Smooth muscle cell (in vitro differentiated cells): ENCODE measurements at regions not wholly inside any gene's neighbourhood (a gene's known extent, or its start where the extent isn't known, plus 50 kb on each side); places are given as distances from the start of the nearest gene placed in this dataset.

Experiments
- DNase-seq: peaks from one replicate; lab custom pipeline; 2025; ENCODE audit not compliant: unreplicated experiment; lab: John Stamatoyannopoulos, UW
- H2AFZ ChIP-seq: fragments of 200-600 bp; sonication (generic); 2 replicates; pipeline ENCODE4 v1.6.0; 2016; ENCODE audit warnings: antibody characterized with exemption, low read depth, mild to moderate bottlenecking
- H3F3A ChIP-seq: fragments of 200-600 bp; sonication (generic); 2 replicates; pipeline ENCODE4 v1.6.0; 2017; ENCODE audit warnings: antibody characterized with exemption, low read depth
- H3K27ac ChIP-seq: fragments of 200-600 bp; sonication (generic); 2 replicates; pipeline ENCODE4 v1.5.1; 2016; ENCODE audit warnings: low read depth, mild to moderate bottlenecking
- H3K27me3 ChIP-seq: fragments of 200-600 bp; sonication (generic); 2 replicates; pipeline ENCODE4 v1.6.1; 2016; ENCODE audit warnings: low read depth, mild to moderate bottlenecking
- H3K36me3 ChIP-seq: fragments of 200-600 bp; sonication (generic); 2 replicates; pipeline ENCODE4 v1.5.1; 2016; ENCODE audit warnings: low read depth
- H3K4me1 ChIP-seq: fragments of 200-600 bp; sonication (generic); 2 replicates; pipeline ENCODE4 v1.5.1; 2016; ENCODE audit warnings: low read depth
- H3K4me2 ChIP-seq: fragments of 200-600 bp; sonication (generic); 2 replicates; pipeline ENCODE4 v1.6.0; 2016; ENCODE audit warnings: mild to moderate bottlenecking
- H3K4me3 ChIP-seq: fragments of 200-600 bp; sonication (generic); 2 replicates; pipeline ENCODE4 v1.5.1; 2016; ENCODE audit warnings: mild to moderate bottlenecking
- H3K79me2 ChIP-seq: fragments of 200-600 bp; sonication (generic); 2 replicates; pipeline ENCODE4 v1.6.0; 2016; ENCODE audit warnings: low read depth, mild to moderate bottlenecking
- H3K9ac ChIP-seq: fragments of 200-600 bp; sonication (generic); 2 replicates; pipeline ENCODE4 v1.6.0; 2016; ENCODE audit warnings: low read depth
- H3K9me3 ChIP-seq: fragments of 200-600 bp; sonication (generic); replicated peaks from 2 replicates; pipeline ENCODE4 v1.5.1; 2016; ENCODE audit warnings: low read depth
- H4K20me1 ChIP-seq: fragments of 200-600 bp; sonication (generic); 2 replicates; pipeline ENCODE4 v1.6.0; 2016; ENCODE audit warnings: low read depth
- WGBS: methylation state at CpG from one replicate; pipeline ENCODE4 v1.1.7; 2016; ENCODE audit warnings: low lambda C conversion rate; 5-methylcytosine and 5-hydroxymethylcytosine counted together
- TF ChIP-seq, protein P1 (sequence below): fragments of 200-600 bp; sonication (generic); IDR thresholded peaks from 2 replicates; pipeline ENCODE4 v1.5.1; 2017; ENCODE audit warnings: borderline replicate concordance, mild to moderate bottlenecking, antibody characterized with exemption; ENCODE audit not compliant: insufficient read depth, poor library complexity, severe bottlenecking

DNA sequence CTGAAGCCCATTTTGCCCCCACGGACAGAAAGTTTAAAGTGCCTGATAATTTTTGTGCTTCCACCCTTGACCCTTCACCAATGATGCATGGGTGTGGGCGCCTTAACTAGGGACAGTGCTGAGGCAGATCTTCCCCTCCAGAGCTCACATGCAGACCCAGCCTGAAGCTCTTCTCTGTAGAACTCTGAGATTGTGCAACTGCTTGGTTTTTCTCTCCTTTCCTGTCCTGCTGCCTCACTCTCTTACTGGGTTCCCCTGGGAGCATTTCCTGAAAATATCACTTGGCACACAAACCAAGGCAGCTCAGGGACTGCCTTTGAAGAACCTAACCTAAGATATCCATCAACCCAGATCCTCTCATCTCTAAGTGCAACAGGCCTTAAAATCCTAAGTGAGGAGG is 220.3 kb upstream of the STT3B start:
- H2AFZ ChIP-seq, result no peak overlapping the region
- TF ChIP-seq, protein P1, sequence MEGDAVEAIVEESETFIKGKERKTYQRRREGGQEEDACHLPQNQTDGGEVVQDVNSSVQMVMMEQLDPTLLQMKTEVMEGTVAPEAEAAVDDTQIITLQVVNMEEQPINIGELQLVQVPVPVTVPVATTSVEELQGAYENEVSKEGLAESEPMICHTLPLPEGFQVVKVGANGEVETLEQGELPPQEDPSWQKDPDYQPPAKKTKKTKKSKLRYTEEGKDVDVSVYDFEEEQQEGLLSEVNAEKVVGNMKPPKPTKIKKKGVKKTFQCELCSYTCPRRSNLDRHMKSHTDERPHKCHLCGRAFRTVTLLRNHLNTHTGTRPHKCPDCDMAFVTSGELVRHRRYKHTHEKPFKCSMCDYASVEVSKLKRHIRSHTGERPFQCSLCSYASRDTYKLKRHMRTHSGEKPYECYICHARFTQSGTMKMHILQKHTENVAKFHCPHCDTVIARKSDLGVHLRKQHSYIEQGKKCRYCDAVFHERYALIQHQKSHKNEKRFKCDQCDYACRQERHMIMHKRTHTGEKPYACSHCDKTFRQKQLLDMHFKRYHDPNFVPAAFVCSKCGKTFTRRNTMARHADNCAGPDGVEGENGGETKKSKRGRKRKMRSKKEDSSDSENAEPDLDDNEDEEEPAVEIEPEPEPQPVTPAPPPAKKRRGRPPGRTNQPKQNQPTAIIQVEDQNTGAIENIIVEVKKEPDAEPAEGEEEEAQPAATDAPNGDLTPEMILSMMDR, result no peak
- WGBS, result 88% methylated on average over 2 of the region's 2 CpGs
- H3K79me2 ChIP-seq, result no peaks in the 10 kb centered on the region
- H3K36me3 ChIP-seq, result no peaks in the 10 kb centered on the region
- no peak overlapping the region for H3K27ac ChIP-seq
- H3K9me3 ChIP-seq, result no peaks in the 10 kb centered on the region
- no peak overlapping the region for H3K9ac ChIP-seq
- H3K4me1 ChIP-seq, result no peaks in the 10 kb centered on the region
- no peaks in the 10 kb centered on the region for H4K20me1 ChIP-seq
- no peaks in the 10 kb centered on the region for H3K27me3 ChIP-seq
- H3K4me2 ChIP-seq, result no peak overlapping the region
- H3F3A ChIP-seq, result no peaks in the 10 kb centered on the region
- H3K4me3 ChIP-seq, result no peak overlapping the region
- no peak for DNase-seq

DNA sequence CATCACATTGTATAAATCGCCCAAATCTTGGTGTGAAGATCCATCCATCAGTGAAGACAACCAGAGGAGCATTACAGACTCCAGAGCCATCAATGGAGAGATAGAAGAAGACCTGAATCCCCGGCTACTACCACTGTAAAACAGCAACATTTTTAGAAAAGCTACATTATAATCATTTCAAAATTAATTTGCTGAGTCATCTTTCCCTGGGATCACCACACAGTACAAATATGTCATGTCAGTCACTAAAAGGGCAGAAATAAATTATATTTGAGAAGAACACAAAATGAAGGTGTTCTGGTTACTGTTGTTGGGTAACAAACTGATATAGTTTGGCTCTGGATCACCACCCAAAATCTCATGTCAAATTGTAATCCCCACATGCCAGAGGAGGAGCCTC is 218.5 kb upstream of the STT3B start:
- Histone ChIP-seq H3K4me1 (no peaks in the 10 kb centered on the region), H3K4me3 (no peak overlapping the region), H3K27me3 (no peaks in the 10 kb centered on the region), H3K27ac (no peak overlapping the region), H4K20me1 (no peaks in the 10 kb centered on the region), H3K36me3 (no peaks in the 10 kb centered on the region), H3K4me2 (no peak overlapping the region), H3K9me3 (no peaks in the 10 kb centered on the region), H2AFZ (no peak overlapping the region), H3K9ac (no peak overlapping the region), H3K79me2 (no peaks in the 10 kb centered on the region), H3F3A (no peaks in the 10 kb centered on the region)
- DNase-seq, result no peak
- TF ChIP-seq, protein P1, result no peak
- 93% methylated on average over 2 of the region's 2 CpGs for WGBS

DNA sequence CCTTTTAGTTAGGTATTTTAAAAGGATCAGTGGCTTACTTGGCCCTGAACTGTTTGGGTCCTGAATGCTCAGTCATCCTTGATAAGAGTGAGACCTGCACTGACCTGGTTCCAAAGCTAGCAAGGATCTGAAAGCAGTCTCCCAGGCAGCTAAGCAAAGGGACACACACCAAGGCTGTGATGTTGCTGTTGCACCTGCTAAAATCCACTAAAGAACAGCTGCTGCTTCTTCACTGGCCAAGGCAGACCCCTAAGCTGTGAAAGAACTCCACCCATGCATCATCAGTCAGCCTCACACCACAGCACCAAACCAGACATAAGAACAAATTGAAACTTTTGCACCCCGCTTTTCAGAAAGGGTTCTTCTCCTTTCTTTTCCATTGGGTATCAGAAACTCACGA is 213.4 kb upstream of the STT3B start:
- WGBS, result 96% methylated on average over 2 of the region's 2 CpGs
- H2AFZ ChIP-seq, result no peak overlapping the region
- H3K9me3 ChIP-seq, result no peaks in the 10 kb centered on the region
- TF ChIP-seq, protein P1, result no peak
- DNase-seq, result no peak
- H3K27me3 ChIP-seq, result no peaks in the 10 kb centered on the region
- H3K4me1 ChIP-seq, result no peaks in the 10 kb centered on the region
- no peak overlapping the region for H3K4me2 ChIP-seq
- no peaks in the 10 kb centered on the region for H4K20me1 ChIP-seq
- H3K79me2 ChIP-seq, result no peaks in the 10 kb centered on the region
- H3K36me3 ChIP-seq, result no peaks in the 10 kb centered on the region
- no peak overlapping the region for H3K9ac ChIP-seq
- H3K27ac ChIP-seq, result no peak overlapping the region
- no peak overlapping the region for H3K4me3 ChIP-seq
- H3F3A ChIP-seq, result no peaks in the 10 kb centered on the region

DNA sequence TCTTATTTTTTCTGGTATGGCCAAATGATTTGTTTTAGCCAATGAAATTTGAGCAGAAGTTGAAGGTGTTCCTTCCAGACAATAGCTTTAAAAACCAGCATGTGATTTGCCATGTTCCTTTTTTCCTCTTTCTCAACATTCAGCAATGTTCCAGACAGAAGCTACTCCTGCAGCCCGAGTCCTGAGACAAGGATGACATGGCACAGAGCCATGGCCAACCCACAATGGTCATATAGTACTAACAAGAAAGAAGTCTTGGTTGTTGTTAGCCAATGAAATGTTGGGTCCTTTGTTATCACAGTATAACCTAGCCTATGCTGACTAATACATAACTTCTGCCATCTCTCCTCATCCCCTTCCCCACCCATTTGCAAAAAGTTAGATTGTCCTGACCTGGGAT is 211.1 kb upstream of the STT3B start:
- 82% methylated on average over 1 of the region's 1 CpG for WGBS
- Histone ChIP-seq H3K4me3 (no peak overlapping the region), H3F3A (no peaks in the 10 kb centered on the region), H3K9ac (no peak overlapping the region), H3K4me1 (no peaks in the 10 kb centered on the region), H3K36me3 (no peaks in the 10 kb centered on the region), H3K27ac (no peak overlapping the region), H3K79me2 (no peaks in the 10 kb centered on the region), H3K27me3 (no peaks in the 10 kb centered on the region), H4K20me1 (no peaks in the 10 kb centered on the region), H3K9me3 (no peaks in the 10 kb centered on the region), H2AFZ (no peak overlapping the region), H3K4me2 (no peak overlapping the region)
- DNase-seq, result no peak
- TF ChIP-seq, protein P1, result no peak
